ENCODE measurements at regions not wholly inside any gene's neighbourhood (a gene's known extent, or its start where the extent isn't known, plus 50 kb on each side); places are given as distances from the start of the nearest gene placed in this dataset.
"Not testable (repeated sequence)": the region's sequence is repeated elsewhere in the genome, so short reads cannot be mapped to it uniquely, and the experiment has no call there.

GRCh38 chr10:83520386-83520785 lies 618.9 kb upstream of the GHITM start:
- not testable (repeated sequence) for TF ChIP-seq CTCF (conservative IDR thresholded peaks at IDR 0.05; ENCODE audit: low read length); EZH2phosphoT487 (IDR thresholded peaks at IDR 0.05; ENCODE audit: borderline replicate concordance)

All from Loucy (cell line).